GM19467 (cell line): ENCODE measurements at regions not wholly inside any gene's neighbourhood (a gene's known extent, or its start where the extent isn't known, plus 50 kb on each side); places are given as distances from the start of the nearest gene placed in this dataset.
"Not testable (repeated sequence)": the region's sequence is repeated elsewhere in the genome, so short reads cannot be mapped to it uniquely, and the experiment has no call there.

Experiments
- ATAC-seq: cut with Tn5 transposase; IDR thresholded peaks from one replicate; pipeline ENCODE4 v1.9.1; 2021; ENCODE audit warnings: mild to moderate bottlenecking, moderate library complexity; ENCODE audit not compliant: unreplicated experiment

DNA sequence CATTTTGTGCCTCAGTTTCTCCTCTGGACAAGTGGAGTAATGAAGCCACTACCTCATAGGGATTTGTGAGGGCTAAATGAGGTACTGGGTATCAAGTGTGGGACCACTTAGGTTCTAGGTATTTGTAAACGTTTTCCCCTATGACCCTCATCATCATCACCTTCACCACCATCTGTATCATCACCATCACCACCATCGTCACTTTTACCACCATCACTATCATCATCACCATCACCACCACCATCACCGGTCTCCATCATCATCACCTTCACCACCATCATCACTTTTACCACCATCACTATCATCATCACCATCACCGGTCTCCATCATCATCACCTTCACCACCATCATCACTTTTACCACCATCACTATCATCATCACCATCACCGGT lies 94.1 kb upstream of the GSE1 start:
- not testable (repeated sequence) for ATAC-seq

DNA sequence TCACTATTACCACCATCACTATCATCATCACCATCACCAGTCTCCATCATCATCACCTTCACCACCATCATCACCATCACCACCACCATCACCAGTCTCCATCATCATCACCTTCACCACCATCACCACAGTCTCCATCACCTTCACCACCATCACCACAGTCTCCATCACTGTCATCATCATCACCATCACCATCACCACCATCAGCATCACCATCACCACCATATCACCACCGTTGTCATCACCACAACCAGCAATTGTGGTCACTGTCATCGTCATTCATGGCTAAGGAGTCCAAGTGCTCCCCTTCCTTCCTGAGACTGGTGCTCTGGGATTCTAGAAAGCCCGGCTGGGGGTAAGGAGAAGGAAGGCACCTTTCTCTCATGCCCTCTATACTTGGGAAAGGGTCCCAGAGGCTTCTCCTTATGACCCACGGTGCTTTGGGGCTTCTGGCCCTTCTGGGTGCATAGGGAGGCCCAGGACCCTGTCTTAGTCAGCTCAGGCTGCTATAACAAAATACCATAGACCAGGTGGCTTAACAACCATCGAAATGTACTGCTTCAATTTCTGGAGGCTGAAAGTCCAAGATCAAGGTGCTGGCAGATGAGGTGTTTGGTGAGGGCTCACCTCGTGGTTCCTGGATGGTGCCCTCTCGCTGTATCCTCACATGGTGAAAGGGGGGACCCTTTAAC lies 93.4 kb upstream of the GSE1 start:
- no peak for ATAC-seq

DNA sequence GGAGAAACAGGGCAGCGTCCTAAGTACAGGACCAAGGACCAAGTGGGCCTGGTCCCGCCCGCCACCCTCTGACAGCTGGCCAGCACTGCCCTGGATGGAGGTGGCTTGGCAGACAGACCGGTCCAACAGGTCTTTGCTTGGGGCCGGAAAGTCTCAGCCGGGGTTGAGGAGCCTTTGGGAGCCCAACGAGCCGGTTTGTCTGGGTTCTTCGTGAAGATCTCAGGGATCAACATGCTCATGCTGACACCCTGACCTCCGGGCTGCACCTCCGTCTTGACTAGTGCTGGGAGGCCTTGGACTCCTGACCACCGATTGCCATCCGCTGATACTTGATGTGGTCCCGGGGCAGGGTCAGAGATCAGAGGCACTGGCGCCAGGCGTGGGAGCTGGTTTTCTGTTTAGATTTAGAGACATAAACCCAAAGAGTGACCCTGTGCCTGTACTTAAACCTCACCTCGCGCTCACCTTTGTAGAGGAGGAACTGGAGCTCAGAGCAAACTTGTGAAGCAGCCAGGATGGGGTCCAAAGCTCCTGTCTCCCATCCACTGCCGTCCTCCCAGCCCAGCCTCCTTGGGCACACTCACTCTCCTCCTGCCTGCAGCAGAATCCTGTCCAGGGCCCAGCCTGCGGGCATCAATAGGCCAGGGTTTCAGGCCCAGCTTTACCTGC lies 92.1 kb upstream of the GSE1 start:
- no peak for ATAC-seq

DNA sequence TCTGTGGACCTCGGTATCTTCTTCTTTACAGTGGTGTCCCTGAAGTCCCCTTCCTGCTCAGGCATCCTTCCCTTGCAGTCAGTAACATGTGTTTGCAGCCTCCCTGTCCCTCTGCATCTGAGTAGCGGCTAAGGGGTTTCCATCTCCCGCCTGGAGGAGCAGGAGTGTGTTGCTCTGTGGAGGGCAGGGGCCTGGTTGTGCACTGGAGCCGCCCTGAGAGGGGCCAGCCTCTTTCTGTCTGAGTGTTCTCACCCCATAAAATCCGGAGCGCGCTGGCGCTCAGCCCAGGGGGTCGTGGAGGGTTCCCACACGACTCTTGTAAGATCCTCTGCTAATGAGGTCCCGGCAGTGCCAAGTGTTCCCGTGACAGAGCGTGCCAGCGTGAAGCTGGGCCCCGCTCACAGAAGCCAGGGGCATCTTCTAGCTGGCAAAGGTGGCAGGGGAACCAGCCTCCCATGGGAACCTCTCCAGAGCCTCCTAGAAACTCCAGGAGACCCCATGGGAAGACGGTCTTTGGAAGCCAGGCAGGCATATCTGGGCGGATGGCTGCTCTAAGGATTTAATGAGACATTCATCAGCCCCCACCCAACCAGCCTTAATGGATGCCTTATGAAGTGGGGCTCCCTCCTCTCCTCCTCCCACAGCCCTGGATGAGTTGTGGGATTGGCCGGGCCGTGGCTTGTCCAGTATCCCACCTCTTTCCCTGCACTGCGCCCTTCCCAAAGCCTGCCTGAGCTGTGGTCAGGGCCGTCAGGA lies 91.4 kb upstream of the GSE1 start:
- no peak for ATAC-seq

DNA sequence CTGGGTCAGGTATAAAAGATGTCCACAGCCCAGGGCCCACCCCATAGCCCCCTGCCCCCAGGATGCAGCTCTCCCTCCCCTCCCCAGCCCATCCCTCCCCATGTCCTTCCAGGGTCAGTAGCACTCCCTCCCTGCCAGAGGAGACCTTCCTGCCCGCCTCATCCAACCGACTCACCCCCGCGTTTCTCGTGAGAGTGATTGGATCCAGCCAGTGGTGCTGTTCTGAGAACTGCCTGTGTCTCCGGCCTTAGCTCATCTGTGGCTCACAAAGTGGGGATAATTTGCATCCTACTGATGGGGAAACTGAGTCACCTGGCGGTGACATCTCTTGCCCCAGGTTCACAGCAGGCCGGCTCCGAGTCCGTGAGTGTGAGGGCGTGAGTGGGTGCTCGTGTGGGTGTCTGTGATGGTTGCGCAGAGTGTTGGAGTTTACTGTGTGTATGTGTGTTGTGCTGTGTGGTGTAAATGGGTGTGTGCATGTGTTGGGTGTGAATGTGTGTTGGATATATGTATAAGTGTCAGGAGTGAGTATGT lies 90.7 kb upstream of the GSE1 start:
- ATAC-seq = no peak

DNA sequence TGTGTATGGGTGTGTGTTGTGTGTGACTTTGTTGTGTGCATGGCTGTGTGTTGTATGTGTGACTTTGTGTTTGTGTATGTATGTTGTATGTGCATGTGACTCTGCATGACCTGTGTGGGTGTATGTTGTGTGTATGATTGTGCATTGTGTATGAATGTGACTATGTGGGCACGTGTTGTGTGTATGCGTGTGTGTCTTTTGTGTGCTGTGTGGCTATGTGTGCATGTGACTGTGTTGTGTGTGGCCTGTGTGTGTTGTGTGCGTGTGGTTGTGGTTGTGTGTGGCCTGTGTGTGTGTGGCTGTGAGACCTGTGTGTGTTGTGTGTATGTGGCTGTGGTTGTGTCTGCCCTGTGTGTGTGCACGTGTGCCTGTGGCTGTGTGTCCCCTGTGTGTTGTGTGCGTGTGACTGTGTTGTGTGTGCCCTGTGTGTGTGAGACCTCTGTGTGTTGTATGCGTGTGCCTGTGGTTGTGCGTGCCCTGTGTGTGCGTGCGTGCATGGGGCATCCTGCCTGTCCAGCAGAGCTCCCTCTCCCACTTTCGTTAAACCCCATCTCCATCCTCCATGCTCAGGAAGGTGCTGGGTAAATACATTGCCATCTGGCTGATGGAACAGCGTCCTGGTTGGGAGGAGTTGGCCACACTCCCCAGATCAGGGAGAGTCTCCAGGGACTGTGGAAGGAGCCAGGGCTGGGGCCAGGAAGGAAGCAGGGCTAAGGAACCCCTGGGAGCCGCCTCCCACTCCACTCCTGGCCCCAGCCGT lies 90.1 kb upstream of the GSE1 start:
- ATAC-seq = no peak

DNA sequence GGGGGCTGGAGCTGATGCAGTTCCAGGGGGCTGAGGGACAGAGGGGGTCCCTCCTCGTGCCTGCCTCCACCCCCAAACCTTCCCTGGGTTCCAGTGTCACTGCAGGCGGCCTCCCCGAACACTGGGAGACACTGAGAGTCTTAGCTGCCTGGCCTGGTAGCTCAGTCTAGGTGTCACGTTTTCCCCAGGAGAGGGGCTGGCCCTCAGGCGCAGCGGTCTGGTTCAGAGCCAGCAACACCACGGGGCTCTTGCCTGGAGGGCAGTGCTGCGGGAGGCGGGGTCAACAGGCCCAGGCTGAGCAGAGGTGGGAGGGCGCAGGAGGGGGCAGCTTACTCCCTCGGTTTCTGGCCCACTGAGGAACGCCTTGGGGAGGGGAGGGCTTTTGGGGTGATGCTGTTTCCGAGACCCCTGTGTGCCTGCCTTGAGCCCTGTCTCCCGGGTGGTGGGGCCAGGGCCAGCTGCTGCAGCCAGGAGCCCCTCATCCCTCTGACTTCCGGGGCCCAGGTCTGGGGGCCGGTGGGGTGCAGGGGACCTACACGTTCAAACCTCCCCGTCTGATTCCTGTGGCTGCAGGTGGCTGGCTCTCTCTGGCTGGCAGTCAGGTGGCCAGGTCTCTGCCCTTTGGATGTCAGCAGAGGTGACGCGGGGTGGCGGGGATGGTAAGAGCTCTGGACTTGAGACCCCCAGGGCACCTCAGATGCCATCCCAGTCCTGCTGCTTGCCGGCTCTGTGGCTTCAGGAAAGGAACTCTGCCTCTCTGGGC lies 89.3 kb upstream of the GSE1 start:
- ATAC-seq = no peak

DNA sequence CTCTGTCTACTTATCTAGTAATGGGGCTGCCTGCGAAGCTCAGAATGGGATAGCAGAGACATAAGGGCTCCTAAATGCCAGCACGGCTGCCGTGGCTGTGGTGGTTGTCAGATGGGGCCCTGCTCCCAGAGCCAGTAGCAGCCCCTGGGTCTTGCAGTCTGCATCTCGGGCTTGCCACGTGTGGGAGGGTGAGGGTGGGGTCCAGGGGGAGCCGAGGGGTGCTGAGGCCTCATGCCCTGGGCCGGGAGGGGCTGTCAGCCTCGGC lies 88.8 kb upstream of the GSE1 start:
- no peak for ATAC-seq

DNA sequence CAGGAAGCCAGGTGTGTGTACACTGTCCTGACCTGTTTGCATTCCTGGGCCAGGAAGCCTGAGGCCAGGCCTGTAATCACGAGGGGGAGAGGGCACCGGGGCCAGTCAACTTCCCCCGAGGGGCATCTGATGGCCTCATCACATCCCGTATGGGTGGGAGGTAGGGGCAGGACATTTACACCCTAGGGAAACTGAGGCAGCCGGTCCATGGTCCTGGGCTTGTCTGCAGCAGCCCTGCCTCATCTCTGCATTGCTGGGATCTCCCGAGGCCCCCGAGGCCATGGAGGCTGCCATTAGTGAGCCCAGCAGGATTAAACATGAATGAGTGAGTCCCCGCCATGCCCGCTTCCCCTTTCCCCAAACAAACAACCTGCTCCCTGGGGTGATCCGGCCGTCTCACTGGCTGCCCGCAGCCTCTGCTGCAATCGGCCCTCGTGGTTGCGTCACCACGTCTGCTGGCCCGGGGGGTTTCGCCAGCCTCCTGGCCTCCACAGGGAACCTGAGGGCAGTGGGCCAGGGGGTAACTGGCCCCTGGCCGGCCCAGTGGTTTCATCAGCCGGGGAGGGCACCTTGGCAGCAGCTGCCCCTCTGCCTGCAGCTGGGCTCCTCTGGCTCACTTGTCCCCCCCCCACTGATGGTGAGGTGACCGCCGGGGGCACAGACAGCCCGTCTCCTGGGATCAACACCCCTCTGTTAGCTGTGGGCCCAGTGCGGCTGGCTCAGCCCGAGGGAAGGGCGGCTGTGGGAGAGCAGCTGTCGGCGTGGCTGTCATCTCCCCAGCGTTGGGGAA lies 88.3 kb upstream of the GSE1 start:
- ATAC-seq = no peak

DNA sequence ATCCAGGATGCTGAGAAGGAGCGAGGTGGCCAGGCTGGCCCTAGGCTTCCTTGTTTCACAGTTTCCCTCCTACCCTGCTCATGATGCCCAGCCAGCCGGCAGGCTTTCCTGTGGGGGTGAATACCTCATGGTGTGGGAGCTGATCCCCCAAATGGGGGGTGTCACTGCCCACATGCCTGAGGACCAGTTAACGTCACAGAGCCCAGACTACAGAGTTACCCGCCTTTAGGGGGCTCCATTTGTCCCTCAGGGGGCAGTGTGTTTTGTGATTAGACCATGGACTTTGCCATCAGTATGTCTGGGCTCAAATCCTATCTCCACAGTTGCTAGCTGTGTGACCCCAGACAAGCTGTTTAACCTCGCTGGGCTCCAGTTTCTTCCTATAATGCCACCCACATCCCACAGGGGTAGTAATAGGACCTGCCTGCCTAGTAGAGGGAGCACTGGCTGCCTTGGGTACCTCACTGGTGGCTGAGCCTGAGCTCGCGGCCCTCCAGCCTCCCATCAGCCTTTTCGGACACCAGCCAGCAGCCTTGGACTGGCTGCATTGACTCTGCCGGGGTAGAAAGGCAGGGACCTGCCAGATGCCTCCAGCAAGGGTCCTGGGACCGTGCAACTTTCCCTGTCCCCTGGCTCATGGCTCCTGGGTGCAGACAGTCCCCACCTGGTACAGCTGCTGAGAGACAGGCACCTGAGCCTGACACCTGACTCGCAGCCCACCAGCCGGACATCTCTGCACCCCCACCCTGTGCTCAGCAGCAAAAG lies 87.5 kb upstream of the GSE1 start:
- ATAC-seq = no peak

DNA sequence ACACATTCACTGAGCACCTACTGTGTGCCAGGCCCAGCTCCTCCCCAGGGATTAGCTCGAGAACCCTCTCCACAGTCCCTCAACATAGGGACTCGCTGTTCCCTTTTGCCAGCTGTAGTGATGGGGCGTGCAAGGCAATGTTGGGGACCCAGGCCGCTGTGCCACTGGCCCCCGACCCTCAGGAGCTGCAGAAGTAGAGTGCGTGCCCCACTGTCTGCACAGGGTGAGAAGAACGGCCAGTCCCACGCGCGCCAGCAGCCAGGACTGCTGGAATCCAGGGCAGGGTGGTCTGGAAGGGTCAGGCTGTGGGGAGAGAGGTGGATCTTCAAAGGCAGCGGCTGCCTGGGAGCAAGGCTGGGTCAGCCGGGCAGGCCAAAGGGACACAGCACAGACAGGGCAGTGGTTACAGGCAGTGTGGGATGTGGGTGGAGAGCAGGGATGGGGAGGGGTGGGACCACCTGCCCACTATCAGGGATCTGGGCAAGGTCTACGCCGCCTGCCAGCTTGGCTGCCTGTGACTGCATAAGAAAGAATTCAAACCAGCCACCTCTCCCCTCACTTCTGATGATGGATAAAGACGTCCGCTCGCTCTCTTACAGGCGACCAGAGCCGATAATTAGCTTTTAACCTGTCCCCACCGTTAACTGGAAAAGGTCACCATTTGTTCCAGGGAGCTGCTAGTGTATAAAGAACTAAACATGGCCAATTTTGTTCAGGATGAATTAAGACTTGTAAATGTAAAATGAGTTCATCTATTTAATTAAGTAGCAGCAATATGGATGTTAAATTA lies 86.7 kb upstream of the GSE1 start:
- no peak for ATAC-seq

DNA sequence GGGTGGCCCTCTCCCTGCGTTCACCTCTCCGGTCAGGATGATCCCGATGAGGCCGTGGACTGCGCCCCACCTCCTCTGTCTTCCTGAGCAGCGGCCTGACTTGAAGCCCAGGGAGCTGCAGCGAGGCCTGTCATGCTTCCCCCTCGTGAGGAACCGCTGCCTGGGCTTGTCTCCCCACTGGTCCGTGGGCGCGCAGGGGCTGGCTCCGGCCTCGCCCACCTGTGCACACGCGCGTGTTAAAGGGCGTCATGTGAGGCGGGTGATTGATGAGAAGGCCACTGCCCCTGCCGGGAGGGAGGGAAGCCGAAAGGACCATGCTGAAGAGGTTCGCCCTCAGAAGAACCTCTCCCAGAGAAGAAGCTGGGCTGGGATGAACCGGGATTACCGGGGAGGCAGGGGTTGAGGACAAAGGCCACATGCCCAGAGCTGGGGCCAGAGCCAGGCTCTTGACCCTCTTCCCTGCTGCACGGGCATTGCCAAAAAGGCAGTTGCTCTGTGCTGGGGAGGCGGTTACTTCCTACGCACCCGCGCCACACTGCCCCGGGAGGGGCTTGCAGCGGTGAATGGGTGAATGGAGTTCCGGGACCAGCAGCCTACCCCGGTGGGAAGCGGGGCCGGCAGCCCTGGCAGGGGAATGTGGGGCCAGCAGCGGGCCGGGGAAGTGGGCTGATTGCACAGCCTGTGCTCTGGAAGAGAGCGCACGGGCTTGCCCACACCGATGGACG lies 85.9 kb upstream of the GSE1 start:
- ATAC-seq = no peak

DNA sequence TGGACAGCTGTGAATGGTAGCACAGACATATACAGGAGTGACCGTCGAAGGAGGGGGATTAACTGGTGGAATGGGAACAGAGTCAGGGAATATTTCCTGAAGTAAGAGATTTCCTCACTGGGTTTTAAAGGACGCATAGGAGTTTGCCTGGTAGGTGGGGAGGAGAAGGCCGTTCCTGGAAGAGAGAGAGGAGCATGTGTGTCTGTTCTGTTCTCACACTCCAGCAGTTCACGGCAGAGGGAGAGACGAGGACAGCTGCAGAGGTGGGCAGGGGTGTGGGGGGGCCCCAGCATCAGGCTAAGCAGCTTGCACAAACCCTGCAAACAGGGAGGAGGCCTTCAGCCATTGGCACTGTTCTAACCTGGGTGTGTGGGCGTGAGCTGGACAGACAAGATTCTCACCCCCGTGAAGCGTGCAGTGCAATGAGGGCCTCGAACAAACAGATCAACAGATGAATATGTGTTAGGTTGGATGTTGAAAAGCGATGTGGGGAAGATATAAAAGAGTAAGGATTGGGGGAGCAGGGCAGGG lies 85.3 kb upstream of the GSE1 start:
- ATAC-seq = no peak

DNA sequence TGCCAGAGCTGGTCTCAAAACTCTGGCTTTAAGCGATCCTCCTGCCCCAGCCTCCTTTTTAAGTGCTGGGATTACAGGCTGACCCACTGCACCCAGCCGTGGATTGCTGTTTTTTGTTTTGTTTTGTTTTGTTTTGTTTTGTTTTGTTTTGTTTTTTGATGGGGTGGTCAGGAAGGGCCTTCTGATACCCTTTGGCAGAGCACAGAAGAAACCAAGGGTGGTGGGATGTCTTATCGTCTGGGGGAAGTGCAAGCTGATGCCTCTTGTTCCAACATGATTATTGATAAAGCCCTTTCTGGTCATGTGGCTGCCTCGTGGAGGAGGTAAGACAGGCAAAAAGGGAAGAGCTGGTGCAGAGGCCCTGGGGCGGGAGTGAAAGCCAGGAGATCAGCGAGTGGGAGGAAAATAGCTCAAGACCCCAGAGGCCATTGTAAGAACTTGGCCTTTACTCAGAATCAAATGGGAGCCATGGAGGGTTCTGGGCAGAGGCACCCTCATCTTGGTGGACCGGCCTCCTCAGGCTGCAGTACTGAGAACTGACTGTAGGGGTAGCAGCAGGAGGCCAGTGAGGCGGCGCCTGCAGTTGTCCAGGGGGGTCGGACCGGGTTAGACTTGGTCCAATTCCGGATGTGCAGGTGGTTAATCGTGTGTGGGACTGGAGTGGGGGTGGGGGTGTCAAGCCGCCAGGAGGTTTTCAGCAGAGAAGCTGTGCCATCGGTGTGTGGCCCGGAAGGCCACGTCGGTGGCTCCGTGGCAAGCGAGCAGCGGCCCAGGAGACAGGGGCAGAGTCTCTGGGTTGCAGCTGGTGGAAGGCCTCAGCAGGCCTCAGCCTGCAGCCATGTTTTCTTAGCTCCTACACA lies 84.4 kb upstream of the GSE1 start:
- no peak for ATAC-seq

DNA sequence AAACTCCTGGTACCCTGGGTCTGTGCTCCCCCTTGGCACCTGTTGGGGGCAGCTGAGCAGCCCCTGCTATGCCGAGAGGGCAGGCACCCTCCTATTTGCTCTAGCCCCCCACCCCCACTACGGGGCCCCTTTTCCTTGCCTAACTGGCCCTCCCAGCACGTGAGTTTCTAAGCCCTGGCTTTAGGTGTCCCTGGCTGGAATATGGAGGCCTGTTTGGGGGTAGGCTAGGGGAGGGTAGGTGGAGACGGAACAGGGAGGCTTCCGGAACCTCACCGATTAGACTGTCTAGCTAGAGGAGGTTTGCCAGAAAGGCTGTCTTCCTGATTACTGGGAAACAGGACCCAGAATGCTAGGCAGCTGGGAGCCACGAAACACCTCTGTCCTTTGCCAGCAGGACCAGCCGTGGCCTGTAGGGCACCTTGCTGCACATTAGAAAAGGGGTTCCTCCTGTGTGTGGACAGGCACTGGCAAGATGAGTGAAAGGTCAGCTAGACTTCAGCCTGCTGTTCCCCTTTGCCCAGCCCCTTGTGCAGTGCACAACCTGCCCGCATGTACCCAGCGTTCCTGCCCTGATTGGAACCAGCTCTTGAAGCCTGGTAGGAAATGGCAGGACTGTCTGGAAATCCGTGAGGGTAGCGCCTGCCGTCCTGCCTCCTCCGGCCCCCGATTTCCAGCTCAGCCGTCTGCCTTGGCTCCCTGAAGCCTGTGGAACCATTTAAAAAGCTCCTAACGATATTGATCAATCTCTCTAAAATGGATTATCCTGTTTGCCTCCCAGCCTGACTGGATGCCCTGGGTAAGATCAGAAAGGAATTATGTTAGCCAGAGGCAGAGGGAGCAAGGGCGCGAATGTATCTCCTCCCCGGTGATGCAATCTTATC lies 83.4 kb upstream of the GSE1 start:
- ATAC-seq = no peak

DNA sequence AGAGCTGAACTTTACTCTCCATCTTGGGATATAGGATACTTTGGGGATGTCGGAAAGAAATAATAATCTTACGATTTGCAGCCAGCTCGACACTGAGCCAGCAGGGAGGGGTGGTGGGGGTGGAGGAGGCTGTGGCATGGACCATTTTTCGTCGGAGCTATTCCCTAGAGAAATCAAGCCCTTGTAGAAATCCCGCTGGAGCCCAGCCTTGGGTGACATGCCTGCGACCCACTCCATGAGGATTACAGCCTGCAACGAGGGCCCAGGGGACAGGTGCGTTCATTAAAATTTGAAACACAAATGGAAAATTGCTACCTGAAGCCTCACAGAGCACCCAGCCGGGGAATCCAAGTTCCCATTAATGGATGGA lies 82.8 kb upstream of the GSE1 start:
- ATAC-seq = no peak
